ENCODE measurements at regions not wholly inside any gene's neighbourhood (a gene's known extent, or its start where the extent isn't known, plus 50 kb on each side); places are given as distances from the start of the nearest gene placed in this dataset.

DNA sequence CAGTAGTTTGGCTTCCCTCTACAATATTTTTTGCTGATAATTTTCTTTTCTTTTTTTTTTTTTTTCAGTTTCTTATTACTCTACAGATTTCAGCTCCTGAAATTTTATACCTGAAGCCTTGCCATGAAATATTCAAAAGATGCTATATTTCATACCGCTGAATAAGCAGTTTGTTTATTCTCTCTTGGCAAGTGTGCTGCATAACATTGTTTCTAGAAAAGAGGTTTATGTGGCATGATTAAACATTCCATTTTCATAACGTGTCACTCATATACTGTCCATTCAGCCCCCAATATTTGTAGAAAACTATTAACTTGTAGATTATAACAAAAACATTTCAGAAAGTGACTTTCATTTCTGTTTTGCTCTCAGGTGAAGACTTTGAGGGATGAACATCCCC lies 174.4 kb upstream of the NOX3 start:
- no peak overlapping the region for H2AFZ ChIP-seq (ENCODE audit: control insufficient read depth, low read length)
- no peak overlapping the region for H3K4me2 ChIP-seq (ENCODE audit: control insufficient read depth, extremely low read depth, insufficient read depth, low read depth, low read length)
- DNase-seq (ENCODE audit: low read depth, low spot score): no peak
- dilution Hi-C loops (cut with MboI; ENCODE audit: extremely low pct_ligation_motif_present, low sequenced_read_pairs): no loop called here
- no peaks in the 10 kb centered on the region for H3K9me1 ChIP-seq (ENCODE audit: control insufficient read depth, extremely low read depth, insufficient read depth, low read length)
- H4K20me1 ChIP-seq (ENCODE audit: control insufficient read depth, extremely low read depth, insufficient read depth, low read length): no peaks in the 10 kb centered on the region
- H3K27me3 ChIP-seq (ENCODE audit: control insufficient read depth, extremely low read depth, insufficient read depth, low read length): no peaks in the 10 kb centered on the region
- H3K9ac ChIP-seq (ENCODE audit: control insufficient read depth, extremely low read depth, insufficient read depth, low read length): no peak overlapping the region
- H3K4me3 ChIP-seq (ENCODE audit: control insufficient read depth in 2 of 3, extremely low read depth in 1 of 3, insufficient read depth in 2 of 3, low read depth in 1 of 3, low read length in 3 of 3): no peak overlapping the region
- no peaks in the 10 kb centered on the region for H3K4me1 ChIP-seq (ENCODE audit: control insufficient read depth, extremely low read depth, insufficient read depth, low read length)
- no peak for FAIRE-seq
- H3K79me2 ChIP-seq (ENCODE audit: control insufficient read depth, insufficient read depth, low read length): no peaks in the 10 kb centered on the region
- H3K36me3 ChIP-seq (ENCODE audit: control insufficient read depth in 2 of 2, extremely low read depth in 1 of 2, insufficient read depth in 2 of 2, low read length in 2 of 2): no peaks in the 10 kb centered on the region
- no peak overlapping the region for H3K27ac ChIP-seq (ENCODE audit: control insufficient read depth, insufficient read depth, low read length)
- no peaks in the 10 kb centered on the region for H3K9me3 ChIP-seq (ENCODE audit: control insufficient read depth, low read depth, low read length)
- no peak for TF ChIP-seq EZH2 (IDR thresholded peaks at IDR 0.05; ENCODE audit: low read length)
- TF ChIP-seq, protein P1, sequence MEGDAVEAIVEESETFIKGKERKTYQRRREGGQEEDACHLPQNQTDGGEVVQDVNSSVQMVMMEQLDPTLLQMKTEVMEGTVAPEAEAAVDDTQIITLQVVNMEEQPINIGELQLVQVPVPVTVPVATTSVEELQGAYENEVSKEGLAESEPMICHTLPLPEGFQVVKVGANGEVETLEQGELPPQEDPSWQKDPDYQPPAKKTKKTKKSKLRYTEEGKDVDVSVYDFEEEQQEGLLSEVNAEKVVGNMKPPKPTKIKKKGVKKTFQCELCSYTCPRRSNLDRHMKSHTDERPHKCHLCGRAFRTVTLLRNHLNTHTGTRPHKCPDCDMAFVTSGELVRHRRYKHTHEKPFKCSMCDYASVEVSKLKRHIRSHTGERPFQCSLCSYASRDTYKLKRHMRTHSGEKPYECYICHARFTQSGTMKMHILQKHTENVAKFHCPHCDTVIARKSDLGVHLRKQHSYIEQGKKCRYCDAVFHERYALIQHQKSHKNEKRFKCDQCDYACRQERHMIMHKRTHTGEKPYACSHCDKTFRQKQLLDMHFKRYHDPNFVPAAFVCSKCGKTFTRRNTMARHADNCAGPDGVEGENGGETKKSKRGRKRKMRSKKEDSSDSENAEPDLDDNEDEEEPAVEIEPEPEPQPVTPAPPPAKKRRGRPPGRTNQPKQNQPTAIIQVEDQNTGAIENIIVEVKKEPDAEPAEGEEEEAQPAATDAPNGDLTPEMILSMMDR (optimal IDR thresholded peaks at IDR 0.05 in 1 of 3, IDR thresholded peaks at IDR 0.05 in 1 of 3, conservative IDR thresholded peaks at IDR 0.05 in 1 of 3; ENCODE audit: extremely low read depth in 1 of 3, insufficient read depth in 2 of 3, low read length in 3 of 3): no peak

DNA sequence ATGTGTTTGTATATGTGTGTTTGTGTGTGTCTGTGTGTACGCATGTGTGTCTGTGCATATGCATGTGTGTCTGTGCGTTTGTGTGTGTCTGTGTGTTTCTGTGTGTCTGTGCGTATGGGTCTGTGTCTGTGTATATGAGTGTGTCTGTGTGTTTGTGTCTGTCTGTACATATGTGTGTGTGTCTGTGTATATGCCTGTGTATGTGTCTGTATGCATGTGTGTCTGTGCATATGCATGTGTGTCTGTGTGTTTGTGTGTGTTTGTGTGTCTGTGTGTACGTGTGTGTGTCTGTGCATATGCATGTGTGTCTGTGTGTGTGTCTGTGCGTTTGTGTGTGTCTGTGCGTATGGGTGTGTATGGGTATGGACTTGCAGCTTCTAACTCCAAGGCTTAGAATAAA lies 174.0 kb upstream of the NOX3 start:
- Histone ChIP-seq H4K20me1 (ENCODE audit: control insufficient read depth, extremely low read depth, insufficient read depth, low read length) (no peaks in the 10 kb centered on the region), H3K36me3 (ENCODE audit: control insufficient read depth in 2 of 2, extremely low read depth in 1 of 2, insufficient read depth in 2 of 2, low read length in 2 of 2) (no peaks in the 10 kb centered on the region), H3K4me3 (ENCODE audit: control insufficient read depth in 2 of 3, extremely low read depth in 1 of 3, insufficient read depth in 2 of 3, low read depth in 1 of 3, low read length in 3 of 3) (no peak overlapping the region), H2AFZ (ENCODE audit: control insufficient read depth, low read length) (no peak overlapping the region), H3K27ac (ENCODE audit: control insufficient read depth, insufficient read depth, low read length) (no peak overlapping the region), H3K27me3 (ENCODE audit: control insufficient read depth, extremely low read depth, insufficient read depth, low read length) (no peaks in the 10 kb centered on the region), H3K79me2 (ENCODE audit: control insufficient read depth, insufficient read depth, low read length) (no peaks in the 10 kb centered on the region), H3K9me3 (ENCODE audit: control insufficient read depth, low read depth, low read length) (no peaks in the 10 kb centered on the region), H3K4me1 (ENCODE audit: control insufficient read depth, extremely low read depth, insufficient read depth, low read length) (no peaks in the 10 kb centered on the region), H3K4me2 (ENCODE audit: control insufficient read depth, extremely low read depth, insufficient read depth, low read depth, low read length) (no peak overlapping the region), H3K9ac (ENCODE audit: control insufficient read depth, extremely low read depth, insufficient read depth, low read length) (no peak overlapping the region), H3K9me1 (ENCODE audit: control insufficient read depth, extremely low read depth, insufficient read depth, low read length) (no peaks in the 10 kb centered on the region)
- TF ChIP-seq, protein P1 (optimal IDR thresholded peaks at IDR 0.05 in 1 of 3, IDR thresholded peaks at IDR 0.05 in 1 of 3, conservative IDR thresholded peaks at IDR 0.05 in 1 of 3; ENCODE audit: extremely low read depth in 1 of 3, insufficient read depth in 2 of 3, low read length in 3 of 3): no peak
- no peak for TF ChIP-seq EZH2 (IDR thresholded peaks at IDR 0.05; ENCODE audit: low read length)
- no peak for DNase-seq (ENCODE audit: low read depth, low spot score)
- FAIRE-seq: no peak
- dilution Hi-C loops (cut with MboI; ENCODE audit: extremely low pct_ligation_motif_present, low sequenced_read_pairs): no loop called here

All from keratinocyte (primary cell).